ENCODE measurements at regions not wholly inside any gene's neighbourhood (a gene's known extent, or its start where the extent isn't known, plus 50 kb on each side); places are given as distances from the start of the nearest gene placed in this dataset.
"Not testable (repeated sequence)": the region's sequence is repeated elsewhere in the genome, so short reads cannot be mapped to it uniquely, and the experiment has no call there.

GRCh38 chr17:6373599-6373998 is 61.3 kb downstream of the AIPL1 start:
- DNase-seq = not testable (repeated sequence)

- no peak for DNase-seq
Measured at GRCh38 chr17:6366221-6366666, 68.7 kb downstream of the AIPL1 start.

DNA sequence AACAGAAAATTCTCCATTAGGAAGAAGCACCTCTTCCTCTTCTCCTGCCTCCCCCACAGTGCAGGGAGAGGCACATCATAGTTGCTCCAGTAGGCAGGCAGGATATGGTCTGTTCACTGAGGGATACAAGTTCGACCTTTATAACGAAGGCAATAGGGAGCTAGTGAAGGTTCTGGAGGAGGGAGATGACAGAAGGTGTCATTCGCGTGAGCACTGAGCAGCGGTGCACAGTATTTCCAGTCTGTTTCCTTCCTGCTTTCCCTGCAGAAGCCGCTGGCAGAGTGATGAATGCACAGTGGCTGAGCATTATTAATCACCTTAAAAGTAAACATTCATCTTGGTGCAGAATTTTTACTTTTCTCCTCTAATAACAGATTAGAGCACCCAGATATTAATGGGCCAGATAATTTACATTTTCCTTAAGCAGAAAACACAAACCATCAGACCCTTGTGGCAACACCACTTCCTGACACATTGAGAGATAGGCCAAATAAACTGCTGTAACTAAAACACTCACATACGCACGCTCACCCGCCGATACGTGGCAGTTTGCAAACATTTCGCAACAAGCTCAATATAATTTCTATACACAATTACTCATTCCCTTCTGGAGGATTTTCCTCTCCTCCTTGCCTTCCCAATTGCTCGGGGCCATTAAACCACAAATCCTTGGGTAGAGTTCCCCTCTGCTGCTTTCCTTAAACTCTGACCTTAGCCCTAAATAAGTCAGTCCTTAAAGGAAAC is 69.5 kb downstream of the AIPL1 start:
- DNase-seq = no peak

GRCh38 chr17:6361733-6362132 is 73.2 kb downstream of the AIPL1 start:
- DNase-seq = no peak

- no peak for DNase-seq
Measured at GRCh38 chr17:6358131-6358530, 76.8 kb downstream of the AIPL1 start.

DNA sequence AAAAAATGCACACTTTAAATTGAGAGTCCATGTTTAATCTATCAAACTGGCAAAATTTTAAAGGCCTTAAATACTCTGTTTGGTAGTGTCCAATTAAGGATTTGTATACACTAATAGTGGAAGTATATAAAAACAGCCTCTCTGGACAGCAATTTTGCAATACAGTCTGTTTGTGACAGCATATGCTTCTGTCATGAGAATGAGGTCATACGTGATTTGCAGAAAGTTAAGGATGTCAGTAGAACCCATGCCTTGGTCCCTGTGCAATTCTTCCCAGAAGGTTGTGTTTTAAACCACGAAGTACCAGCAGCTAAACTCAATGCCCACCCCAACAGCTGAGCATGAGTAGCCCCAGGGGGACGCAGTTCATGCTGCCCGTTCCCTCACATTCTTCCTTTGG is 78.4 kb downstream of the AIPL1 start:
- DNase-seq = no peak

DNA sequence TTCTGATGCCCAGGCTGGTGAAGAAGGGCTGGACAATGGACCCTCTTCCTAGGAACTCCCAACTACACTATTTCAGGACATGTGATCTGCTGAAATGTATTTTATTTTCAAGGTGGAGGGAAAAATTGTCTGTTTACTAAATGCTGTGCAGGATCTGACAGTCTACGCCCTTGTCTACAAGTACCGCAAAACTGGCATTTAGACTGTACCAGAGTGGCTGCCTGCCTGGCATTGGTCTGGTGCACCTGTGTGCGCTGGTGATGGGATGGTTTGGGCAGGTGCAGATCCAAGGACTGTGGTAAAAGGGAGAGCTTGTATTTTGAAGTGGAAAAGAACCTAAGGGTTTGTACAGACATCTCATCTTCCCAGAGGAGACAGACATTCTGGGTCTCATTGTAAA is 79.7 kb downstream of the AIPL1 start:
- no peak for DNase-seq

DNA sequence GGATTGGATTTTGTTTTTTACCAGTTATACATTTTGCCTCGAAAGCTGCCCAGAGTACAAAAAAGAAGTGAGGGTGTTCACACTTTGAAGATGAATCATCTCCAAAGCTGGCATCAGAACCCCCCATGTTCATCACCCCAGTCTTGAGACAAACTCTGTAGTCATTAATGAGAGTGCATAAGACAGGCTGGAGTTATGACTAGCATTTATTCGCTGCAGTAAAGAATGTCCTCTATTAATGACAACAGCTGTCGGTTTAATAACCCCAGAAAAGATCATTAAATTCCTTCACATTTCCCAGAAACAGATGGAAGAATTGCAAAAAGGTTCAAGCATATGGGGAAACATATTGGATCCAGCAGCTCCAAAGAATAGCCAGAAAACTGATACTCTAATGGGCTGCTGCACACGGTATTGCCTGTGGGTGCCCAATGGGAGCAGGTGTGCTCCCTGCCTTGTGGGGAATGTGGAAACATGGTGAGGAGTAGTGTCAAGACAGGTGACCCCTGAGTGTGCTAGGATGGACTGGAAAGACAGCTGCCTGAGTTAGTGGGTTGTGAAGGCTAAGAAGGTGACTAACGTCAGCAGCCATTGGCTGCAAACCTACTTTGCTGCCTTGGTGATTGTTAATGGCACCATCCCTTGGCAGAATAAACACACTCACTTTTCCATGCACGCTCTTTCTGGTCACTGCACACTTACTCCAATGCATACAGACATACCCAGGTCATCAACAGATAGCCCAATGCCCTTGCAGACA is 81.9 kb downstream of the AIPL1 start:
- peak in 2 of 56 donors; percentile 3 to 4 for DNase-seq

DNA sequence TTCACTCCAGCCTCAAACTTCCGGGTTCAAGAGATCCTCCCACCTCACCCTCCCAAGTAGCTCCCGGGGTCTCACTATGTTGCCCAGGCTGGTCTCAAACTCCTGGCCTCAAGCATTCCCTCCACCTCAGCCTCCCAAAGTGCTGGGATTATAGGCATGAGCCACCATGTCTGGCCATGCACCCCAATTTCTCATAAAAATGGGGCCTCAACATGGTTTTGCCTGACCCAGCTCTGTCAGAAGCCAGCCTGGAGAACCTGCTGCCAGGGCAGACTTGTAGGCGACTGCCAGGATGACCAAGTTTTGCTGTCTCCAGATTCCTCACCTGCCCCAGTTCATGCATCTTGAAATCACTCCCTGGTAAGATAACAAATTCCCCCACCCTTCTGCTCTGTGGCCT is 82.9 kb downstream of the AIPL1 start:
- DNase-seq = no peak

GRCh38 chr17:6350806-6351205 is 84.1 kb downstream of the AIPL1 start:
- DNase-seq = no peak

GRCh38 chr17:6348891-6349290 is 86.0 kb downstream of the AIPL1 start:
- no peak for DNase-seq

DNA sequence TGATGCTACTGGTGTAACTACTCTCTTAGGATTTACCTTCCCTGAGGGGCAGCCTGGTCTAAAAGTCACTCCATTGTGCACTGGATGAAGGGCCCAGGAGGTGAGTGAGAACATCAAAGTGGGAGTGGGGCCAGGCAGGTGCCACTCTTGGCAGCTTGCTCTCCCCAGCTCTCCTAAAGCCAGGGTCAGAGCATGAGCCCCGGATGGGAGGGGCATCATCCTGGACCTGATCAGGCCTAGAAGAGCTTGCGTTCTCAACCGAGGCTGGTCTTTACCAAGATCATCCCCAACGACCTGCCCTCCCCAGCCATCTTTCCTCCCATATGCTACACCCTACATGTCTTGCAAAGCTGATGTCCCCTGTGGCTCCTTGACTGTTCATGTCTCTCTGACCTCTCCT is 87.1 kb downstream of the AIPL1 start:
- no peak for DNase-seq

DNA sequence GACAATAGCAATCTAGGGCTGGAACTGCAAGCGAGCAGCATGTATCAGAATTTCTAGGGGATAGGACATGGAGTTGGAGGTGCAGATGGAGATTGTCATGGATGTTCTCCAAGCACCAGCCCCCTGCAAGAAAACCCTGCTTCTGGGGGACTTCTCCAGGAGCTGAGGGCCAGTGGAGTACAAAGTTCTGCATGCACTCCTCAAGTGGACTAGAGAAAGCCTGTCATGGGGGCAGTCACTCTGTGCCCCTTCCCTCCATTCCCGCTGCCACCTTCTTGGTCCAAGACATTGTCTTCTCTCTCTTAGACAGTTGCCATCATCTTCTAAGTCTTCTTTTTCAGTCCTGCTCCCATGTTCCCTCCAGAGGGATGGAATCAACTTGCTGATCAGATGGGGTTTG is 87.9 kb downstream of the AIPL1 start:
- DNase-seq = no peak

- no peak for DNase-seq
Measured at GRCh38 chr17:6346156-6346786, 88.7 kb downstream of the AIPL1 start.

GRCh38 chr17:6343736-6344135 is 91.2 kb downstream of the AIPL1 start:
- no peak for DNase-seq

- no peak for DNase-seq
Measured at GRCh38 chr17:6343191-6343590, 91.7 kb downstream of the AIPL1 start.

DNA sequence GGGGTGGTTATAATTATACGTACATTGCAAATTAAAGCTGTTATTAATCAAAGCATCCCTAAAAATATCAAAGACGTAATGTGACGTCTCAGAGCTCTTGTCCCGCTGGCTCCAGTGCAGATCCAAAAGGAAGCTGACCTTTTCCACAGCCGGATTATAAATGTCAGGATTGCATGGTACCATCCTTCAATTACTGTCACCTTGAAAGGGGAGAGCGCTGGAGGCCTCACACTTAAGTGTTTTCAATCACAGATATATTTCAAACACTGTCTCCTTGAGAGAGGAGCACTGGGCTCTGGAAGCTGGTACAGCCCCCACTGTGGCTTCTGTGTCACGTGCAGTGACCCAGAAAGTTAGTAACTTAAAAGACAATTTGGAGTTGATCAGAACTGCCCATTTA is 94.2 kb downstream of the AIPL1 start:
- DNase-seq = no peak

DNA sequence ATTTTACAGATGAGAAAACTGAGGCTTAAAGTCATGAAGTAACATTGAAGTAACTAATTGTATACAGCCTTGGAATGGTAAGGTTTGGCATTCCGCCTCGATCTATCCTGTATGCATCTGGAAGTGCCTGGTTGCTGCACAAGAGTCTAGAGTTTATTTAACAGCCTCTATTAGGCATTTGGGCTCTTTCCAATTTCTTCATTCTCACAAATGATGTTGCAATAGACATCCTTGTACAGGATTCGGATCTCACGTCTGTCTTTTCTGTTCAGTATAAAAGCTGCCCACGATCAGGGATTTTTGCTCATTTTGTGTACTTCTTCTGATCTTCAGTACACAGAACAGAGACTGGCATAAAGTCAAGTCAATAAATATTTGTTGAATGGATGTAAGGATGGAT is 100.5 kb downstream of the AIPL1 start:
- no peak for DNase-seq

GRCh38 chr17:6330936-6331335 is 104.0 kb downstream of the AIPL1 start:
- DNase-seq = no peak

DNA sequence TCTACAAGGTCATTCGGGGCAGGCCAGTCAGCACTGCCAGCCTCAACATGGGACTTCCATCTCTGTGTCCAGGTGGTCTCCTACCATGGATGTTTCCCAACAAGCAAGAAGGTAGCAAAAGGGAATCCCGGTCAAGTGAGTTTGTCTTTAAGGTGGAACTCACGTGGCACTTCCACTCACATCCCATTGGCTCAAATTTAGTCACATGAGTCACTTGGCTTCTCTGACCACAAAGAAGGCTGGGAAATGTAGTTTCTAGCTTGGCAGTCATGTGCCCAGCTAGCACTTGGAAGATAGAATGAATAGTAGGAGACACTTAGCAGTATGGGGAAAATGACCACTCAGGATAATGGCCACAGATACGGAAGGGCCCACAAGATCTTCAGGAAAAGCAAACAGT is 106.6 kb downstream of the AIPL1 start:
- DNase-seq = no peak

DNA sequence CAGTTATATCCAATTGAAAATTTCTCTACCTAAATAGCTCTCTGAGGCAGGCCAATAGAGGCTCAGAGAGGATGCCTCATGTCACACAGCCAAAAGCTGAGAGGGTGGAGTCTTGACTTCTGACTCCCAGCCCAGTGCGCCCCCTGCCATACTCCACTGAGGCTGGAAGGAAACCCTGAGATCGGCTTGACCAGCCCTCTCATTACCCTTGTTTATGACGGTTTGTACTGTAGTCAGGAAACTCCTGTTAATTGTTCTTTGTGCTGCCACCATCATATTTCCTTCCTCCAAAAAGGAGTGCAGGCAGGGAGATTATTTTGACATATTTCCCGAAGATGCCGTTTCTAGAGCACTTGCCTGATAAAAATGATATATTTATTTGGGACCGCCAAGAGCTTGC is 107.9 kb downstream of the AIPL1 start:
- DNase-seq = no peak

DNA sequence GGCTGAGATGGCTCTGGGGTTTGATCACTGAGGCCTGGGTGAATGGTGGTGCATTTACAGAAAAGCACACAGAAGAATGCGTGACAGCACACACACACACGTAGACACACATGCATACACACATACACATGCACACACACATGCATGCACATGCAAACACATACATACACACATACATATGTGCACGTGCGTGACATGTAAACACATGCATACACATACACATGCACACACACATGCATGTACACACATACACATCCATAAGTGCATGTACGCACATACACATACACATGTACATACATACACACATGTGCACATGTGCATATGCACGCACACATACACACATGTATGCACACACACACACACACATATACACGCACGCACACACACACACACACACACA is 108.4 kb downstream of the AIPL1 start:
- DNase-seq = no peak

GRCh38 chr17:6325741-6326140 is 109.2 kb downstream of the AIPL1 start:
- no peak for DNase-seq
